HG02763 (cell line): ENCODE measurements at regions not wholly inside any gene's neighbourhood (a gene's known extent, or its start where the extent isn't known, plus 50 kb on each side); places are given as distances from the start of the nearest gene placed in this dataset.
"Not testable (repeated sequence)": the region's sequence is repeated elsewhere in the genome, so short reads cannot be mapped to it uniquely, and the experiment has no call there.

Experiments used
- ATAC-seq: cut with Tn5 transposase; IDR thresholded peaks from one replicate; pipeline ENCODE4 v1.9.1; 2021; ENCODE audit warnings: mild to moderate bottlenecking, moderate library complexity; ENCODE audit not compliant: unreplicated experiment

DNA sequence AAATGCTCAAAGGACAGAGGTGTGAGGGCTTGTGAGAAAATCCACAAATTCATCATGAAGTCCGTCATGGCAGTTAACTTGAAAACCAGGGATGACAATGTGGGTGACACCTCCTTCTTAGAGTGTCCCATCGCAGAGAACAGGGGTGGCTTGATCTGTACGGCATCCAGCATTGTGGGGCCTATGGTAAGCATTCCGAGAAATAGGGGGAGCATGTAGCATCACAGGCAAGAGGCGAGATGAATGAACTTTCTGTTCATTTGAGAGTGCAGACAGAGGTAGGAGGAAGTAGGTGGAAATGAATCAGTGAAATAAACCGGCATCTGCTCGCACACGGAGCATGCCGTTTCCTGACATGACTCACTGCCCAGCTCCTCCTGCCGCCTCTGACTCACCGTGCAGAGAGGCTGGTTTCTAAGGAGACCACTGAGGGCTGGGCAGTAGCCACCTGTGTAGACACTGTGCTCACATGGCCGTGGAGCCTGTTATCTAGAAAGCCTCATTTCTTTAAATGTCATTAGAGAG is 339.0 kb downstream of the RFC3 start:
- peak; percentile 100 for ATAC-seq

DNA sequence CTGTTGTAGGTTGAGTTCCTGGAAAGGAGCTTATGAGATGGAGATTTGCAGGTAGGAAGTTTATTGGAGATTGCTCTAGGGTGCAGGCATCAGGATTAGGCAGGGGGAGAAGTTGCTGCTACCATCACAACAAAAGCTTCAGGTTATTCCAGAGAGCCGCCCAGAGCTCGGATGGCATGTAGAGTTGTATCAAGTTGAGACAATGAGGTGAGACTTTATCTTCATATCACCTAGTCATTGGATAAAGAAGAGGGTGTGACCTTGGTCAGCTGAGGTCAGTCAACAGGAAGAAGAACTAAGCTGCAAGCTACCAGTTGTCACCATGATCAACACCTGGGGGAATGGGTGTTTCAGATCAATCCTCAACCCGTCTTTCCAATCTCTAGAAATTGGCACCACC is 342.0 kb downstream of the RFC3 start:
- ATAC-seq, result no peak

DNA sequence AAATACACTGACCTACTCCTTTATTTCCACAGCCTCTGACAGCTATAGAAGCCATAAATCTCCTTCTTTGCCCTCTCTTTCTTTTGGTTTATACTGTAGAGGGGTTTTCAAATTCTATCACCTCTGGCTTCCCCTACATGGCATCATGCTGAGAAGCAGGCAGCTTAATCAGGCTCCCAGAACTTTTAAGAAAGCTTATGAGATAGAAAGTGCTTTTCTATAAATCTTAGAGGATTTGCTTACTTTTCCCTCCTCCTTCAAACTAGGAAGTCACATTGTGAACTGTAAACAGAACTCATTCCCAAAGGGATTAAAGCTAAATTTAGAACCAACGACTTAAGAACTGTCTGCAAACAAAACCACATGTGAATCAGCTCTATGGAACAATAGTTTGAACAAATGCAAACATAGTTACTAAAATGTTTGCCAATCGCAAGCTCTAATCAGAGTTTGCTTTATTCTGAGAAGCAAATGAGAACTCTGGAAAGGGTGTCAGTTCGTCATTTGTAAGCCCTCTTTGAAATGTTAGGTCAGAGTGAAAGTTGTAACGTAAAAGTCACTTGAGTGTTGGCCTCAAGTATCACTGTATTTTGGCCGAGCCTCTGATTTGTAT is 344.1 kb downstream of the RFC3 start:
- no peak for ATAC-seq

DNA sequence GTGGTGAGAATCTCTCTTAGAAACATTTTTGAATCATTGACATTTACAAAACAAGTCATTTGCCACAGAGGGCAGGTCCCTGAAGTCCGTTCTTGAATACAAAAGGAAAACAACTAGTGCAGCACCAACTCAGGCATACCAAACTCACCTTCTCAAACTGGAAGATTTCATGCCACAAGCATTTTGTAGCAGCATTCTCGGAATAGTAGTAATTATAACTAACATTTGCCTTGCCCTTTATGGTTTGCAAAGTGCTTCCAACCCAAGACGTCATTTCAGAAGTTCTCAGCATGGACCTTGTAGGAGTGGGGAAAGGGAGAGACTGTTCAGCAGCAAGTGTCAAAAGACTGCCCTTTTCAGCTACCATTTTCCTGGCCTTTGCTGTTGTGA is 344.6 kb downstream of the RFC3 start:
- ATAC-seq, result no peak

DNA sequence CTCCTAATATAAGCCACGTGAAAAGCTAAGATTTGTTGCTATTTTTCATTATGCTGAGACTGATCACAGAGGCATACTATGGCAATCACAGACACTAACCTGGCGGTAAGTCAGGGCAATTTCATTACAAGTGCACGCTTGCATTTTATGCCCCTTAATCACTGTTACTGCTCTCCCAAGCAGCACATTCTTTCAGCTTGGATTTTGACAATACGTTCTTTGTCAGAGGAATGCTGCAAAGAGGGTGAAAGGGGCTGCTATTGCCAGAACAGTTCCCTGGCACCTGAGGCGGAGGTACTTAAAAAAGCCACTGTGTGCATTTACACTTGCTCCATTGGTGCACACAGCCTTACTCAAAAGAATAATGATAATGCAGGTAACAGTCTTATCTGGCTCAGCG is 346.6 kb downstream of the RFC3 start:
- no peak for ATAC-seq

DNA sequence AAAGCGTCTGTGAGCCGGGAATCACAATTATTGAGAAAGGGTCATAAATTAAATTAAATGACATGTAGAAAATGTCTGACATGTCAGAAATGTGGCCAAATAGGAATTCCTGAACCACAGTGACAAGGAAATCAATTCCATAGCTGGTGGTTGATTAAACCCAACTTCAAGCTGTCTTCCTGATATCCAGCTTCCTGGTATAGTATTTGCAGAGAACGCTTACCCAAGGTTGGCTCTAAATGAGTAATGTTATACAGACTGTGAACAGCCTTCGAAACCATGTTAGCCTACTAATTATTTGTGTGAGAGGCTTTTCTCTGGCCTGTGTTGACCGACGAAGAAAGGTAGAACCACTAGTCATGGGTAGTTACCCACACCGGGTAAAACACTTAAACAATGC is 347.2 kb downstream of the RFC3 start:
- no peak for ATAC-seq

DNA sequence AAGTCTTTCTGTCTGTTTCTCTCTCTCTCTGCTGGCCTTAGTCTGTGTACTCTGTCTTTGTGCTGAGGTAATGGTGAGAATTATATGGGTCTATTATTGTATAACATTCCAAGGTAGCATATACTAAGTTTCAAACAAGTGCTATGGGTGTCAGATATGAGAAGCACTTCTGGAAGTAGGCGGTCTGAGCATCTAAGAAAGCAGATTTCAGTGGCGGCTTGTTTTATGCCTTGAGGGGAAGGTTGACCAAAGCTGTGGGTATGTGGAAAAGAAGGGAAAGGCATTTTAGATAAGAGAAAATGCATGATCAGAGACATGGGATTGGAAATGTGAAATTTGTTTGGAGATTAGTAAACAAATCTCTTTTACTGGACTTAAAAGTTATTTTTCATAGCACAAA is 348.5 kb downstream of the RFC3 start:
- no peak for ATAC-seq

DNA sequence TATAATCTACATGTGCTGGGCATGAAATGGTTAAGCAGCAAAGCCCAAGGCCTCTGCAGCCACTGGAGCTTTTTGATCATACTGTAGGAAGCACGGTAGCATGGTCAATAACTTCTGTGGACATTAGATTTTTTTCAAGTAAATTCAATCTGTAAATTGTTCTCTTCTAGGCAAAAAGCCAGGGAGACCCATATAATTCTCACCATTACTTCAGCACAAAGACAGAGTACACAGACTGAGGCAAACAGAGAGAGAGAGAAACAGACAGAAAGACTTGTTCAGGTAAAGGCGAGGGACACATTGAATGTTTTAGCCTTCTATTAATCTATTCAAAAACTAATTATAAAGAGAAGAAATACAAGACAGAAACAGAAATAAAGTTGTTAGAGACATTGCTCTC is 349.4 kb downstream of the RFC3 start:
- ATAC-seq, result no peak

DNA sequence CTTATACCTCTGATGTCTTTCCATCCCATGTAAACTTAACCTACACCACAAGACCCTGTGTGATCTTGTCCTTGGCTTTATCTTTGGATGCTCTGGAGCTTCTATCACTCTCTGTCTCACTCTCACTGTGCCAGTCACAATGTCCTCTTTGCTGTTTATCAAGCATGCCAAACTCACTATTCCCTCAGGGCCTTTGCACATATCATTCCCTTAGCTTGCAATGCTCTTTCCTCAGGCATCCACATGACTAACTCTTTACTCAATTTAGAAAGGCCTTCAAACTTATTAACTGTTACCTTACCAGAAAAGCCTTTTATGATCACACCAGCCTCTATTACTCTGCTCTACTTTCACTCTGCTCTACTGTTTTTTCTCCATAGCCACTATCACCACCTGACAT is 354.1 kb downstream of the RFC3 start:
- ATAC-seq, result no peak

DNA sequence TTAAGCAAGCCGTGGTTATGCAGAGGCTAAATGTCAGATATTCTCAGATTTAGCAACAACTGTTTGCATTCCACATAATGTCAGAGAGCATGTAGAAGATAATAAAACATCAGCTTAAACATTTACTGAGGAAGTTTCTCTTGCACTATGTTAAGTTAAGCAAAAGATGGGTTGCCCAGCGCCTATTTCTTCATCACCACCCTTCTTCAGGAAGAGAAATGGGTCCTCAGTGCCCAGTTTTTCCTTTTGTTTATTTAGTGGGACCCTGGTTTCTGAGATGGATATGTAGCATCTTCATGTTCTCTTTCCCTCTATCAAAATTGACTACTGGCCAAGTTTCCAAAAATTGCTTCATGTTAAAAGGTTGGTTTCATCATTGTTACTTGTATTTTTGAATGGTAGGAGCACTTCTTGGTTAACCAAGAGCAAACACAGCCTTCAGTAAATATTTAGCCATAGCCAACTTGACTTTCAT is 356.8 kb downstream of the RFC3 start:
- ATAC-seq, result no peak

DNA sequence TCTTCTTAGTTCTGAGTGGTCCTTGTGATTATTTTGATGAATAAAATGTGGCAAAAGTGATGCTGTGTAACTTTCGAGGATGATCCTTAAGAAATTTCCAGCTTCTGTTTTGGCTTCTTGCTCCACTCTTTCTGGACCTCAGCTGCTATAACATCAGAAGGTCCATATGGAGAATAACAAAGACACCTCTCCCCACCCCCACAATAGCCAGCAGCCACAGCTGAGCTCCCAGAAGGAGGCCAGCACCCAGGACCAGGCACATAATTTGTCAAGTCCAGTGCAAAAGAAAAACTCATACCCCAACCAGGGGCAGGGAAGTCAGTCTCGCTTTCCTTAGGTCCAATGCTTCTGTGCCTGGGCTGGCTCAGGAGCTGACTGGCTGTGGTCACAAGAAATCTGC is 357.6 kb downstream of the RFC3 start:
- ATAC-seq, result no peak

DNA sequence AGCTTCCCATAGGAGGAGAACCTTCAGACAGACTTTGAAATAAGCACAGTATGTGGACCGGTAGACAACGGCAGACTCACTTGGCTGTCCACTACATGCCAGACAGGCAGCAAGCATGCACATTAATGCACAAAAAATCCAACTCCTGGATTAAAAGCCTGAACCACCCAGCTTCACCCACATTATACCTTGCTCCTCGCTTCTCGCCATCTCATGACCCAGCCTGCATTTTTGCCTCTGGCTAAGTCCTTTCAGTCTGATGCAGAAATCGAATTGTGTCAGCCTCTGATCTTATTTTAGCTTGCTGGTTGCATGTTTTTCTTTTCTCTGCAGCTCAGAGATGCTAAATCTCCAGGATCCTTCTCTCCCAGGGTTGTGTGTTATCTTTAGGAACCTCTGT is 358.7 kb downstream of the RFC3 start:
- no peak for ATAC-seq

DNA sequence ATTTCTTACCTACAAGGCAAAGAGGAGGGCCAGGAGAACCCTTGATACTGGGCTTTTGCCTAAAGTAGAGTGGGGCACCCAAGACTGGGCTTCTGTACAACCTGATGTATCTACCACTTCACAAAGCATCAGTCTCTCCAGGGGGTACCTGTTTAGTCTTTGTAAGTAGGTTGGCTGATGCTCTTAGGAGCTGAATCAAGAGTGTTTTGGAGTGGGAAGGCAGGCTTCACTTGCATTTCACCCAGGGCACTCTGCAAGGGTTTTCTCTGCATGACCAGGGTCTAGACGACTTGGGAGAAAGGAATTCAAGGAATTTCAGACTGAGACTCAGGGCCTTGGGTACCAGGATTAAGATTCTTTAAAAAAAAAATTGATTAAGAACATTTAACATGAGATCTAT is 361.5 kb downstream of the RFC3 start:
- no peak for ATAC-seq

DNA sequence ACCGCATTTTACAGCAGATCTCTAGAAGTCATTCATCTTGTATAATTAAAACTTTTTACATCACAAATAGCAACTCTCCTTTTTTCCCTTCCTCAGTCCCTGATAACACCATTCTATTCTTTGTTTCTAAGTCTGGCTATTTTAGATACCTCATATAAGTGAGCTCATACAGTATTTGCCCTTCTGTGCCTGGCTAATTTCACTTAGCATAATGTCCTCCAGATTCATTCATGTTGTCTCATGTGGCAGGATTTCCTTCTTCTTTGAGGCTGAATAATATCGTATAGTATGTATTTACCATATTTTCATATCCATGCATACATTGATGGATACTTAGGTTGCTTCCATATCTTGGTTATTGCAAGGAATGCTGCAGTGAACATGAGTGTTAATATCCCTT is 362.0 kb downstream of the RFC3 start:
- ATAC-seq, result no peak

DNA sequence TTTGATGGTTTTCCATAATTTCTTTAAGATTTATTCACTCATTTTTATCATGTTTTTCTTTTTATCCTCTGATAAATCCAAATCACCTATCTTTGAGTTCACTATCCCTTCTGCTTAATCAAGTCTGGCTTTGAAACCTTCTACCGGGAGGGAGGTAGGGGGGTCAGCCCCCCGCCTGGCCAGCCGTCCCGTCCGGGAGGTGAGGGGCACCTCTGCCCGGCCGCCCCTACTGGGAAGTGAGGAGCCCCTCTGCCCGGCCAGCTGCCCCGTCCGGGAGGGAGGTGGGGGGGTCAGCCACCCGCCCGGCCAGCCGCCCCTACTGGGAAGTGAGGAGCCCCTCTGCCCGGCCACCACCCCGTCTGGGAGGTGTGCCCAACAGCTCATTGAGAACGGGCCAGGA is 363.3 kb downstream of the RFC3 start:
- not testable (repeated sequence) for ATAC-seq

DNA sequence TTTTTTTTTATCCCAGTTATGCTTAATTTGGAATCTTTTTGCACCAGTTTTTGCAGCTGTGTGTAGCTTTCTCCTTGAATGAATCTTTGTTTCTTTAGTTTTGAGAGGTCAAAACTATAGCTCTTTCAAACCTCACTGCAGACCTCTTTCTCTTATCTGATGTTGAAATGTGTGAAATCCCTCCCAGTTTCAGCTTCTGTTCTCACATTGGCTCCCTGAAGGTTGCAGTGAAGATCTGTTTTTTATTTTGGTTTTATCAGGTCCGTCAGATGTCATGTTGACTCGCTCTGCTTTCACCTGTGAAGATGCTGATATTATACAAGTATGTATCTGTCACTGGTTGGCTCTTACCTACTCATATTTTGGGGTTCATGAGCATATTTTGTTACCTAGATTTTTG is 372.0 kb downstream of the RFC3 start:
- no peak for ATAC-seq

DNA sequence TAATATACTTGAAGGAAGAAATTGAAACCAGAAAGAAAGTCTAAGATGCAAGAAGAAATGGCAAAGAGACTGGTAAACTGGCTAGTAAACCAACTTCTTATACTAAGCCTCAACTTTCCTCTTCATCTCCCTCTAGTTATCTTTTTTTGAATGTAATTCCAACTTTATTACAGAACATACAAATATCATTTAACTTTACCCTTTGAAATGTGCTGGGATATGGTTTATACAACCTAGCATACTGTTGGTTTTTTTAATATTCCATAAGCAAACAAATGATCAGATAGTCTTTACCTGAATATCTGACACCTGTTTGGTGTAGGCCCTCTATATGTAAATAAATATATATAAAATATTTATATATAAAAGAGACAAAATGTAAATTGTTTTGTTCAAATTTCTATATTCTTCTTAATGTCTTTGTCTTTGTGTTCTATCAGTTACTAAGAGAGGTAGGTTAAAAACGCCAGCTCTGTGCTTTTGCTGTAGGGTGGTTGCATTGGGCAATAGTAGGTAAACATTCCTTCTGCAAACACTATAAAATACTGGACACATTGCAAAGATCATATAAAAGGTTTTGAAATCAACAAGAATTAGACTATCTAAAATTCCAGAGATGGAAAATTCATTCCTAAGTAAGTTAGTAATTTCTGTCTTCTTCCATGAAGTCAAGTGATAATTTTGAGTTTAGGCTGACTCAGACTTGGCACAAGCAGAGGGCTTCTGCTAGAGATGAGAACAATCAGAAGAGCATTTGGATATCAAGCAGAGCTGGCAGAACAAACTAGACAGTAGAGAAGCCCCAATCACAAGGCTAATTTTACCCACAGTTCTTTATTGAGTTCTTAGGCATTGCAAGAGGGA is 383.3 kb downstream of the RFC3 start:
- no peak for ATAC-seq

DNA sequence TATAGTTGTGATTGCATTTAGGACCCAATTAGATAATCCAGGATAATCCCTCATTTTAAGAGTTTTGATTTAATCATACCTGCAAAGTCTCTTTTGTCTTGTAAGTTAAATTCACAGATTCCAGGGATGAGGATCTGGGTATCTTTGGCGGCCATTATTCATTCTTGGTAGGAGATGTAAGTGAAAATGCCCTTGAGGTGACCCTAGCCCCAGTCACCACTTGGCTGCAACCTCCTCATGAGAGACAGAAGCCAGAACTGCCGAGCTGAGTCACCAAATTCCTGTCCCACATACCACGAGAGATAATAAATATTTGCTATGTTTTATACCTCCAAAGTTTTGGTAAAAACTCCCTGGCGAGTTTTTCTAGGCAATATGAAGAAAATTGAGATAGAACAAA is 389.4 kb downstream of the RFC3 start:
- ATAC-seq, result no peak

DNA sequence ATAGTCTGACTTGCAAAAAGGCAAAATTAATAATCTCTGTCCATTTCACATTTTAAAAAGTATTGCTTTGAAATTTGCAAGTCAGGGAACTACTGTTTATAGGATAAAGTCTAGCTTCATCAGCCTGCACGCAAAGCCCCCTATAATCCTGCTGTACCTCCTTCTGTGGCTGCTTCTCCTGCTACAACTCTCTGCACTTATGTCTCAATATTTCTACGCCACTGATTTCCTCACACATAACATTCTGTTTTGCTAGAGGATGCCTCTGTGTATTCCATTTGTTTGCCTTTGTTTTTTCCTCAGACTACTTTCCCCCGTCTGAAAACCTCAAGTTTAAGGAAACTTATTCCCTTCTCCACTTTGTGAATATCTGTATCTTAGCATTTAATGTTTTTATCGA is 389.9 kb downstream of the RFC3 start:
- ATAC-seq, result no peak

DNA sequence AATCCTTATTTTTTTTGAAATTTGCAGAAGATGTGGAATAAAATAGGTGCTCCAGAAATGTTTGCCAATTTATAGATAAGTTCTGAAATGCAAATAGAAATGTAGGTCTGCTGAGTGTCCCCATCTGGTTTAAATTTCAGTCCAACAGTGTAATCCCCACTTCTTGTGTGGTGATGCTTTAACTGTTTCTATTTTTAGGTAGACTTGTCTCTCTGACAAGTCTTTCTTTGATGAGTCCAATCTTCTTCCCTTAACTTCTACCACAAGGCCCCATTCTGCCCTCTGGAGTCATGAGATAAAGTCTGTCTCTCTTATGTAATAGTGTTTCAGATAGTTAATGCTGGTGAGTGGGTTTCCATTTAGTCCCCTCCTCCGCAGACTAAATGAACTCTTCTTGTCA is 390.4 kb downstream of the RFC3 start:
- ATAC-seq, result no peak

DNA sequence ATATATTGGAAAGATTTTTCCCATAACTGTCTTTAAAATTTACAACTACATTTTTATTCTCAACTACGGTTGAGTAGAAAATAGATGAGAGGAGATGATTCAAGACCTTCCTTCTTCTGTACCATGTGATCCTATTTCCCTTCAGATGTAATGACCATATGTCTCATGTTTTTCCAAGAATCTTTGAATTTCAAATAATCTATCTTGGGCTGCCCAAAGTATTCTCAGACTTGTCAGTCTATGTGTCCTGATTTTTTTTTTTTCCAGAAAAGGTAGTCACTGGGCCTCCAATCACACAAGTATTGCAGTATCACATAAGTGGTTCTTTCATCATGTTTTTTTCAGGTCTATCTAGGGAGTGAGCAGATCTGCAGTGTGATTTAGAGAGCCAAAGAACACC is 392.4 kb downstream of the RFC3 start:
- no peak for ATAC-seq

DNA sequence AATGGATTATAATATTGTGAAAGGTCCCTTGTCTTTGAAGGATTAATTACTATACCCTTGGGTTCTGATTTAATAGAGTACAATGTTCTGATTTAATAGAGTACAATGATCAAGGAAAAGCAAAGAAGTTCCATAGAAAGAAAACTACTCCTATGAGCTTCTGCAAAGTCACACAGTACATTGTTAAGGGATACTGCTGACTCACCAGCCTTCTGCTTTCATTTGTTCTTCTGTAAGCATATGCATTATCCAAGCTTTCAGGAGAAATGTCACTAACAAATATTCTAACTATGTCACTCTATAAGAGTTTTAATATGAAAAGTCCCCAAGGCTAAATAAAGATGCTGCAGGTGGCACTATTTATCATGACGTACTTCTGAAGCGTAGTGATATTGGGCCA is 396.7 kb downstream of the RFC3 start:
- no peak for ATAC-seq
